ENCODE measurements at regions not wholly inside any gene's neighbourhood (a gene's known extent, or its start where the extent isn't known, plus 50 kb on each side); places are given as distances from the start of the nearest gene placed in this dataset.

DNA sequence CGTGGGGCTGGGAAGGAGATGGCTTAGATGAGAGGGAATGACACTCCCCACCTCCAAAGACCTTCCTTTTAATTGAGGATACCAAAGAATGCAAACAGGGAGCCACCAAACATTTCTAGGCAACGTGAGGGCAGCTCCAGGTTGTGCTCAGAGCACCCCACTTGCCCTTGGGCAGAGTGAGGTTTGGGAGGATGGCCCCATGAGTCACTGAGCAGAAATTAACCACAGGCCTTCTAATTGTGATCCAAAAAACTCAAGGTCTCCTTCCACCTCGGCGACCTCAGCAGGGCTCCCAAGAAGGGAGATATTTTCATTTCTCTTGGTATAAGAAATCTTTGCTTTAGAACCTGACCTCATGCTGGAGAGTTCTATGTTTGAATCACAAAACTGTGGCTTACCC is 305.0 kb upstream of the TPM1 start:
- Mint-ChIP-seq H3K27me3 (ENCODE audit: low read depth, unreplicated experiment) (no peaks in the 10 kb centered on the region), H3K36me3 (ENCODE audit: low read depth, unreplicated experiment) (peaks cover 23% of the 10 kb centered on the region), H3K4me1 (ENCODE audit: low read depth, unreplicated experiment) (peaks cover 23% of the 10 kb centered on the region), H3K9me3 (ENCODE audit: unreplicated experiment) (no peaks in the 10 kb centered on the region), H3K27ac (ENCODE audit: unreplicated experiment) (peak overlapping the region; percentile 43), H3K4me3 (ENCODE audit: unreplicated experiment) (no peak overlapping the region)
- H3K36me3 ChIP-seq (ENCODE audit: insufficient read depth, low read length): no peaks in the 10 kb centered on the region
- FAIRE-seq: no peak
- no peaks in the 10 kb centered on the region for H4K20me1 ChIP-seq (ENCODE audit: insufficient read depth, low read length)
- H3K9ac ChIP-seq (ENCODE audit: low read length): no peak overlapping the region
- DNase-seq (ENCODE audit: low read depth): no peak
- no peak overlapping the region for H3K4me3 ChIP-seq (ENCODE audit: insufficient read depth, low read depth, low read length)
- H3K79me2 ChIP-seq (ENCODE audit: insufficient read depth, low read length): no peaks in the 10 kb centered on the region
- no peak overlapping the region for H2AFZ ChIP-seq (ENCODE audit: low read depth, low read length)
- H3K27me3 ChIP-seq (ENCODE audit: insufficient read depth, low read length): no peaks in the 10 kb centered on the region
- H3K4me1 ChIP-seq (ENCODE audit: insufficient read depth, low read length): peaks cover 32% of the 10 kb centered on the region
- H3K9me3 ChIP-seq (ENCODE audit: insufficient read depth, low read depth, low read length): no peaks in the 10 kb centered on the region
- TF ChIP-seq, protein P1, sequence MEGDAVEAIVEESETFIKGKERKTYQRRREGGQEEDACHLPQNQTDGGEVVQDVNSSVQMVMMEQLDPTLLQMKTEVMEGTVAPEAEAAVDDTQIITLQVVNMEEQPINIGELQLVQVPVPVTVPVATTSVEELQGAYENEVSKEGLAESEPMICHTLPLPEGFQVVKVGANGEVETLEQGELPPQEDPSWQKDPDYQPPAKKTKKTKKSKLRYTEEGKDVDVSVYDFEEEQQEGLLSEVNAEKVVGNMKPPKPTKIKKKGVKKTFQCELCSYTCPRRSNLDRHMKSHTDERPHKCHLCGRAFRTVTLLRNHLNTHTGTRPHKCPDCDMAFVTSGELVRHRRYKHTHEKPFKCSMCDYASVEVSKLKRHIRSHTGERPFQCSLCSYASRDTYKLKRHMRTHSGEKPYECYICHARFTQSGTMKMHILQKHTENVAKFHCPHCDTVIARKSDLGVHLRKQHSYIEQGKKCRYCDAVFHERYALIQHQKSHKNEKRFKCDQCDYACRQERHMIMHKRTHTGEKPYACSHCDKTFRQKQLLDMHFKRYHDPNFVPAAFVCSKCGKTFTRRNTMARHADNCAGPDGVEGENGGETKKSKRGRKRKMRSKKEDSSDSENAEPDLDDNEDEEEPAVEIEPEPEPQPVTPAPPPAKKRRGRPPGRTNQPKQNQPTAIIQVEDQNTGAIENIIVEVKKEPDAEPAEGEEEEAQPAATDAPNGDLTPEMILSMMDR (IDR thresholded peaks at IDR 0.05; ENCODE audit: insufficient read depth, low read depth, low read length): no peak
- TF ChIP-seq EZH2 (IDR thresholded peaks at IDR 0.05; ENCODE audit: insufficient read depth, low read length): no peak
- H3K27ac ChIP-seq (ENCODE audit: low read depth, low read length): no peak overlapping the region
- no peak overlapping the region for H3K4me2 ChIP-seq (ENCODE audit: low read length)

DNA sequence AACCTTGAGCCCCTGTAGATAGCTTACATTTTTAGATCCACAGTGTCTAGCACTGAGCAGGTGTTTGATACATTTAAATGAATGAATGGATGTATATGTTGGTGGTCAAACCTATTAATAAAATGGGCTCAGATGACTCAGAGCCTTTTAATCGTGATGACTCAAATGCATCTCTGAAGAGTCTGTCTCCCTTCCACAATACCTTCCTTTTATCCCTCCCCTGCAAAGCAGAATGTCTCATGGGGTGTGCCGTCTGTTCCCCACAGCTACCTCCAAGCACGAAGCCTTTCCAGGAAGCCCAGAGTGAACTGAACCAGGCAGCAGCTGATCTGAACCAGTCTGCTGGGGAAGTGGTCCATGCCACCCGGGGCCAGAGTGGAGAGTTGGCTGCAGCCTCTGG is 303.5 kb upstream of the TPM1 start:
- no peak overlapping the region for H3K4me3 Mint-ChIP-seq (ENCODE audit: unreplicated experiment)
- H3K27me3 Mint-ChIP-seq (ENCODE audit: low read depth, unreplicated experiment): no peaks in the 10 kb centered on the region
- Histone ChIP-seq H3K4me1 (ENCODE audit: insufficient read depth, low read length) (peaks cover 36% of the 10 kb centered on the region), H3K4me3 (ENCODE audit: insufficient read depth, low read depth, low read length) (no peak overlapping the region), H3K36me3 (ENCODE audit: insufficient read depth, low read length) (no peaks in the 10 kb centered on the region), H4K20me1 (ENCODE audit: insufficient read depth, low read length) (no peaks in the 10 kb centered on the region), H3K4me2 (ENCODE audit: low read length) (peak overlapping the region; percentile 76), H3K9ac (ENCODE audit: low read length) (peak overlapping the region; percentile 78), H3K9me3 (ENCODE audit: insufficient read depth, low read depth, low read length) (no peaks in the 10 kb centered on the region), H3K79me2 (ENCODE audit: insufficient read depth, low read length) (no peaks in the 10 kb centered on the region), H3K27ac (ENCODE audit: low read depth, low read length) (peak overlapping the region; percentile 91), H3K27me3 (ENCODE audit: insufficient read depth, low read length) (no peaks in the 10 kb centered on the region), H2AFZ (ENCODE audit: low read depth, low read length) (no peak overlapping the region)
- TF ChIP-seq, protein P1 (IDR thresholded peaks at IDR 0.05; ENCODE audit: insufficient read depth, low read depth, low read length): no peak
- TF ChIP-seq EZH2 (IDR thresholded peaks at IDR 0.05; ENCODE audit: insufficient read depth, low read length): no peak
- H3K4me1 Mint-ChIP-seq (ENCODE audit: low read depth, unreplicated experiment): peaks cover 30% of the 10 kb centered on the region
- peaks cover 21% of the 10 kb centered on the region for H3K36me3 Mint-ChIP-seq (ENCODE audit: low read depth, unreplicated experiment)
- H3K27ac Mint-ChIP-seq (ENCODE audit: unreplicated experiment): peak overlapping the region; percentile 37
- H3K9me3 Mint-ChIP-seq (ENCODE audit: unreplicated experiment): no peaks in the 10 kb centered on the region
- DNase-seq (ENCODE audit: low read depth): peak; percentile 88
- peak; percentile 76 for FAIRE-seq

DNA sequence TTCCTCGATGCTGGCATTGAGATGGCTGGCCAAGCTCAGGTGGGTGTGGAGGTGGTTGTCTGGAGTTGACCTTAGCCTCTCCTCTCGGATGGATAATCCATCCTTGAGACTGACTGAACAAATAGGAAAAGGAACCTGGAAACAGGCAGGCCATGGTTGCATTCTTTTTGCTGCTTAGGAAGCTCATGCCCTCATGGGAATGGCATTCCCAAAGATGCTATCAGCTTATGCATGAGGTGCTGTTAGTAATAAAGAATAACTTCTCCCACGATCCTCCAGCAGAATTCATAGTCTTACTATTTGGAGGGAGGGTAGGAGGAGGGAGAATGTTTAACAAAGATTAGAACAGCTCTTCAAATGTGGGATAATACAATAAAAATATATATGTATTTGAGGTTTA is 303.0 kb upstream of the TPM1 start:
- Histone ChIP-seq H3K4me1 (ENCODE audit: insufficient read depth, low read length) (peaks cover 36% of the 10 kb centered on the region), H3K9me3 (ENCODE audit: insufficient read depth, low read depth, low read length) (no peaks in the 10 kb centered on the region), H3K36me3 (ENCODE audit: insufficient read depth, low read length) (no peaks in the 10 kb centered on the region), H3K4me3 (ENCODE audit: insufficient read depth, low read depth, low read length) (no peak overlapping the region), H4K20me1 (ENCODE audit: insufficient read depth, low read length) (no peaks in the 10 kb centered on the region), H2AFZ (ENCODE audit: low read depth, low read length) (no peak overlapping the region), H3K9ac (ENCODE audit: low read length) (peak overlapping the region; percentile 78), H3K79me2 (ENCODE audit: insufficient read depth, low read length) (no peaks in the 10 kb centered on the region), H3K27ac (ENCODE audit: low read depth, low read length) (peak overlapping the region; percentile 91), H3K27me3 (ENCODE audit: insufficient read depth, low read length) (no peaks in the 10 kb centered on the region), H3K4me2 (ENCODE audit: low read length) (peak overlapping the region; percentile 76)
- H3K4me3 Mint-ChIP-seq (ENCODE audit: unreplicated experiment): no peak overlapping the region
- H3K4me1 Mint-ChIP-seq (ENCODE audit: low read depth, unreplicated experiment): peaks cover 30% of the 10 kb centered on the region
- H3K27ac Mint-ChIP-seq (ENCODE audit: unreplicated experiment): peak overlapping the region; percentile 37
- peak; percentile 89 for DNase-seq (ENCODE audit: low read depth)
- peak; percentile 64 for FAIRE-seq
- peaks cover 21% of the 10 kb centered on the region for H3K36me3 Mint-ChIP-seq (ENCODE audit: low read depth, unreplicated experiment)
- TF ChIP-seq, protein P1 (IDR thresholded peaks at IDR 0.05; ENCODE audit: insufficient read depth, low read depth, low read length): no peak
- no peak for TF ChIP-seq EZH2 (IDR thresholded peaks at IDR 0.05; ENCODE audit: insufficient read depth, low read length)
- no peaks in the 10 kb centered on the region for H3K9me3 Mint-ChIP-seq (ENCODE audit: unreplicated experiment)
- H3K27me3 Mint-ChIP-seq (ENCODE audit: low read depth, unreplicated experiment): no peaks in the 10 kb centered on the region
